Gastroesophageal sphincter (tissue), 3 donors: ENCODE measurements at regions not wholly inside any gene's neighbourhood (a gene's known extent, or its start where the extent isn't known, plus 50 kb on each side); places are given as distances from the start of the nearest gene placed in this dataset.

Experiments used
- CTCF ChIP-seq, 4 experiments: fragments of 200-600 bp in 2 of 4; fragments of 450-650 bp in 2 of 4; sonication (generic) in 1 of 4; IDR thresholded peaks; one replicate each; pipeline ENCODE4 v1.5.1; 2017 to 2019; ENCODE audit warnings: antibody characterized with exemption in 4 of 4, mild to moderate bottlenecking in 2 of 4, moderate library complexity in 2 of 4
- EP300 ChIP-seq: sonication (generic); formaldehyde crosslinking; IDR thresholded peaks from one replicate; pipeline ENCODE4 v1.6.1; 2017; ENCODE audit warnings: antibody characterized with exemption, mild to moderate bottlenecking
- POLR2A ChIP-seq, 2 donors: fragments of 450-650 bp; IDR thresholded peaks; one replicate each; pipeline ENCODE4 v1.6.1; 2017; ENCODE audit warnings: antibody characterized with exemption in 2 of 2, mild to moderate bottlenecking in 2 of 2, moderate library complexity in 1 of 2
- POLR2AphosphoS5 ChIP-seq: sonication (generic); formaldehyde crosslinking; IDR thresholded peaks from one replicate; pipeline ENCODE4 v1.6.1; 2017; ENCODE audit warnings: antibody characterized with exemption

GRCh38 chr1:73104749-73105148 lies 822.4 kb upstream of the NEGR1 start:
- TF ChIP-seq EP300 (no peak), CTCF (IDR thresholded peaks at IDR 0.05) (no peak), POLR2AphosphoS5 (no peak), POLR2A (IDR thresholded peaks at IDR 0.05) (no peak)
